22Rv1 (cell line): ENCODE measurements at regions not wholly inside any gene's neighbourhood (a gene's known extent, or its start where the extent isn't known, plus 50 kb on each side); places are given as distances from the start of the nearest gene placed in this dataset.
"Not testable (repeated sequence)": the region's sequence is repeated elsewhere in the genome, so short reads cannot be mapped to it uniquely, and the experiment has no call there.

Experiments
- H3K27ac ChIP-seq: fragments of 450-650 bp; 2 replicates; pipeline ENCODE4 v1.5.1; 2017
- CTCF ChIP-seq: fragments of 450-650 bp; IDR thresholded peaks from 2 replicates; pipeline ENCODE4 v1.5.1; 2017; ENCODE audit warnings: mild to moderate bottlenecking
- ZFX ChIP-seq: fragments of 450-650 bp; IDR thresholded peaks from 2 replicates; pipeline ENCODE4 v1.6.1; 2017; ENCODE audit warnings: antibody characterized with exemption, borderline replicate concordance

DNA sequence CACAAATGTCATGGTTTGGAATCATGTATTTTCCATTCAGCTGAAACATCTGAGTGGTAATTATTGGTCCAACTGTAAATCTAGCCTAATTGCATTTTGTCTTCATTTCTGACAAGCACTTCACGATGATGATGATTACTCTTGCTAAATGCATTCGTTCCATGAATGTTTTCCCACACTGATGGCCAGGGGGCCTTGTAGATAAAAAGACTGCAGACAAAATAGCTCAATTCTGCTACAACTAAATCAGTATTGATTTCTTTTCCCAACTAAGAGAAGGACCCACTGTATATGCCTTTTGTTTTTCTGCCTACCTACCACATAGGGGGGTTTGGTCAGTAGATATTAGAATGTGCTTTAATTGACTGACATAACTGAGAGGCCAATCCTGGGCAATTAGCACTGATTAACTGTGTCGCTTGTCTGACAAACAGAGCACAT is 1351.3 kb upstream of the NUDT12 start:
- TF ChIP-seq ZFX (no peak), CTCF (no peak)

DNA sequence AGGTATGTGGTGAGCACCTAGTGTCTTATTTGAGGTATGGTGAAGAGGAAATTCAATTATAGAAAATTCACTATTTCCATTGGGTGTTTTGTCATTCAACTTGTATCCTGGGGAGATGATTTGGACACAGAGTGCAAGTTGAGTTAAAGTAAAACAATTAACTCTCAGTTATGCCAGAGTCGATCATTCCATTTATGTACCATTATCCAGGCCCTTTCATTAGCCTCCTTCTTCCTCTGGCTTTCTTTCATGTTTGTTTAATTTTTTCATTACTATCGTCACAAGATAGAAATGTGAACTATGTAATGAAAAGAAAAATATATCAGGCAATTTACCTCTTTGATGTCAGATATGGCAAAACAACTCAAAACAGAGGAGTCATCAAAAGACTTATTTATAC is 1347.2 kb upstream of the NUDT12 start:
- H3K27ac ChIP-seq: no peak overlapping the region
- no peak for TF ChIP-seq ZFX
- no peak for TF ChIP-seq CTCF

More for the DNA sequence above, 1351.3 kb upstream of the NUDT12 start:
- no peak overlapping the region for H3K27ac ChIP-seq

DNA sequence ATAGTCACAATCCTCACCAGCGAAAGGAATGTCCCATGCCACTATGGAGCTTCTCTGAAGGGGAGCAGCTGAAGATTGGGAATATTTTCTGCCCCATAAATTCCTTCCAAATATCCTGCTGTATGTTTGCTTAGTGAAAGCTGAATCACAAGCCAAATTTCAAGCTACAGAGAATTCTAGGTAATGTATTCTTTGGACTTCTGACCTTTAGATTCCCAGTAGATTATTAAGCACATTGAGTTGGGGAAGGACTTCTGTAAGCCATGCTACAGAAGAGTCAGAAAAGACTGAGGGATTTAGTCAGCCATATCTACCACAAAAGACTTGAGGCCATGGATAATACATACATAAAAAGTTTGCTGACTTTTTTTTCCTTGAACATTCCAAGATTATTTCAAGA is 1342.0 kb upstream of the NUDT12 start:
- TF ChIP-seq CTCF: no peak
- no peak for TF ChIP-seq ZFX
- H3K27ac ChIP-seq: no peak overlapping the region

- no peak overlapping the region for H3K27ac ChIP-seq
- TF ChIP-seq CTCF (no peak), ZFX (no peak)
Observed at GRCh38 chr5:104903941-104904340, 1341.4 kb upstream of the NUDT12 start.

DNA sequence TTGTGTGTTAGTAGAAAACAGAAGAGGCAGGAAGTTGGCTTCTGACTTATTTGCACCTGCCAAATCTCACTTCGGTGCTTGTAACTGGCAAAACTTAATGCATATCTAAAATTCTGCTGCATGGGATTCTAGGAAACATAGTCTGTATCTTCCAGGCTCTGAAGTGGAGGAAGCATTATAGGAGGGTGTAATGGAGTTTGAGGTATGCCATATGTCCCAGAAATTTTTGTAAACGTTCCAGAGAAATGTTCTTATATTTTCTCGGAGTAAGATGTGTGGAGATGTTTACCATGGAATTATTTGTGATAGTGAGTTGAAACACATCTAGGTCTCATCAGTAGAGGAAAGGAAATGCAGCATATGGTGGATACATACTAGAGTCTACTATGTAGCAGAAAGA is 1329.0 kb upstream of the NUDT12 start:
- TF ChIP-seq CTCF (no peak), ZFX (no peak)
- H3K27ac ChIP-seq: no peak overlapping the region

- H3K27ac ChIP-seq: no peak overlapping the region
- TF ChIP-seq CTCF (no peak), ZFX (no peak)
Observed at GRCh38 chr5:104890767-104891166, 1328.2 kb upstream of the NUDT12 start.

DNA sequence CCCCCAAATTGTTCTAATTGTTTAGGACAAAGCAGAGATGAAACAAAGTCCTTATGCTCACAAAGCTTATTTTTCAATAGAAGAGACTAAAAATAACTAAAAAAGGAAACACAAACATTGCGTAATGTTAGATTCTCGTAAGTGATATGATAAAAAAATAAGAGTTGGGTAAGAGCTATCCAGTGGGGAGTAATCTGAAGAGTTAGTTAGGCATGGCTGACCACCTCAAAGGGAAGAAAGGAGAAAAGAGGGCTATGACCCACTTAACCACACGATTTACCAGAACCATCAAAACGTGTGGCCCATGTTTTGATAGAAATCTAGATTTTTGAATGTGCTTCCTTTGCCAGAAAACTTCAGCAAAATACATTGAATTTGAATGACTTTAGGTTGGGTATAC is 1296.8 kb upstream of the NUDT12 start:
- TF ChIP-seq ZFX: no peak
- no peak for TF ChIP-seq CTCF
- no peak overlapping the region for H3K27ac ChIP-seq

DNA sequence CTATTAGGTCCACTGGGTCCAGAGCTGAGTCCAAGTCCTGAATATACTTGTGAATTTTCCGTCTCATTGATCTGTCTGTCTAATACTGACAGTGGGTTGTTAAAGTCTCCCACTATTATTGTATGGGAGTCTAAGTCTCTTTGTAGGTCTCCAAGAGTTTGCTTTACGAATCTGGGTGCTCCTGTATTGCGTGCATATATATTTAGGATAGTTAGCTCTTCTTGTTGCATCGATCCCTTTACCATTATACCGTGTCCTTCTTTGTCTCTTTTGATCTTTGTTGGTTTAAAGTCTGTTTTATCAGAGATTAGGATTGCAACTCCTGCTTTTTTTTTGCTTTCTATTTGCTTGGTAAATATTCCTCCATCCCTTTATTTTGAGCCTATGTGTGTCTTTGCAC is 1289.5 kb upstream of the NUDT12 start:
- H3K27ac ChIP-seq: not testable (repeated sequence)
